Bronchial epithelial cell (primary cell): ENCODE measurements at regions not wholly inside any gene's neighbourhood (a gene's known extent, or its start where the extent isn't known, plus 50 kb on each side); places are given as distances from the start of the nearest gene placed in this dataset.
A peak's percentile ranks its signal among the peaks of the same experiment; 100 is the strongest.
"Not testable (repeated sequence)": the region's sequence is repeated elsewhere in the genome, so short reads cannot be mapped to it uniquely, and the experiment has no call there.

ENCODE experiments used
- DNase-seq: peaks from one replicate; pipeline ENCODE4 v3.0.0-alpha.2; 2010; ENCODE audit warnings: low read depth
- FAIRE-seq: peaks from 2 replicates; lab custom pipeline; 2011; peaks lifted over from hg19 to GRCh38; lab: Jason Lieb, UNC
- H3K27me3 ChIP-seq: 2 replicates; pipeline ENCODE4 v1.5.1; 2011; ENCODE audit warnings: low read length; ENCODE audit not compliant: control insufficient read depth, insufficient read depth
- H3K36me3 ChIP-seq: 2 replicates; pipeline ENCODE4 v1.5.1; 2011; ENCODE audit warnings: low read length; ENCODE audit not compliant: control insufficient read depth, insufficient read depth
- H3K4me3 ChIP-seq: 2 replicates; pipeline ENCODE4 v1.5.1; 2011; ENCODE audit warnings: mild to moderate bottlenecking, low read depth, low read length, control low read depth
- TF ChIP-seq, protein P1 (sequence below): IDR thresholded peaks from 2 replicates; pipeline ENCODE4 v1.5.1; 2011; ENCODE audit warnings: mild to moderate bottlenecking, moderate library complexity, low read length, control low read depth, inconsistent platforms; ENCODE audit not compliant: insufficient read depth, severe bottlenecking

- DNase-seq, FAIRE-seq, H3K27me3 ChIP-seq, H3K36me3 ChIP-seq, H3K4me3 ChIP-seq: not testable (repeated sequence)
Observed at GRCh38 chr21:10418250-10419048, 102.9 kb upstream of the TPTE start.

- FAIRE-seq: not testable (repeated sequence)
Observed at GRCh38 chr21:10421199-10421598, 100.2 kb upstream of the TPTE start.

DNA sequence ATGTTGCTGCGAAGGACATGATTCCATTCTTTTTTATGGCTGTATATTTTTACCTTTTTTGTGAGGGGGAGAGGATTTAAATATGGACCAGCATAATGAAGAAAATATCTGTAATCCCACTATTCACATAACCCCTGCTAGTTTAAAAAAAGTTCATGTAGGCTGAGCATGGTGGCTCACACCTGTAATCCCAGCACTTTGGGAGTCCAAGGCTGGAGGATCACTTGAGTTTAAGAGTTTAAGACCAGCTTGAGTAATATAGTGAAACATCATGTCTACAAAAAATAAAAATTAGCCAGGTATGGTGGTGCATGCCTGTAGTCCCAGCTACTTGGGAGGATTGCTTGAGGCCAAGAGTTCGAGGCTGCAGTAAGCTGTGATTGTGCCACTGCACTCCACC, 99.8 kb upstream of the TPTE start:
- H3K4me3 ChIP-seq, DNase-seq, H3K36me3 ChIP-seq, H3K27me3 ChIP-seq, FAIRE-seq: not testable (repeated sequence)

More at GRCh38 chr21:10421199-10421598, 100.2 kb upstream of the TPTE start:
- H3K4me3 ChIP-seq, DNase-seq, H3K27me3 ChIP-seq, H3K36me3 ChIP-seq: not testable (repeated sequence)

DNA sequence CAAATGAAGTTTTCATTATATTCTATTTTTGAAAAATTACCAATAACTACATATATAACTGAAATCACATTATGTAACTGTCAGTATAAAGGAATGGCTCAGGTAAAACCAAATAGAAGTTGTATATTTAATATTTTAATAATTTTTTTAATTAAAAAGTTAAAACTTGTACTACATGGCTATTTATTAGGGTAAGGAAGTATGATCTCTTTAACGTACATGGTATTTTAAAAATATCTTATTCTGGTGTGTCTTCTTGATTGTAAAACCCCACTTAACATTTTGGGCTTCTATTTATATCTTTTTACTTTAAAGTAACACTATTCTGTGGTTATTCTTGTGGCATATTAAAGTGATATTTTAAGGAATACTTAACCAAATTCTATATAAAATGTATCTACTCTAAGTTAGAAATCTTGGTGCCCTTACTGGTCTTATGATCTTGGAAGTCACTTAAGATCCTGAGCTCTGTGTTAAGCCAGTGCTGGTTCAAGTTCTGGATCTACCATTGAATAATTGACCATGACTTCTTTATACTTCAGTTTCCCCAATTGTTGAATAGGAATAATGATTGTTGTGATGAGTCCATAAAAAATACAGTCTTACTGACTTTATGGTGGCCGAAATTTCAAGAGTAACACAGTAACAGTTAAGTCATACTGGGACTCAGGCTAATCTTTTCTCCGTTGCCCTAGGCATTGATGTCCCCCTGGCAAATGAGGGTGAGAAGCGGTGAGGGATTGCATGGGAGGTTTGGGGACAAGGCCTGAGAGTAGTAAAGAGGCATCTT, 97.1 kb upstream of the TPTE start:
- H3K36me3 ChIP-seq, H3K27me3 ChIP-seq, DNase-seq, H3K4me3 ChIP-seq: not testable (repeated sequence)
- FAIRE-seq: peak; percentile 13

DNA sequence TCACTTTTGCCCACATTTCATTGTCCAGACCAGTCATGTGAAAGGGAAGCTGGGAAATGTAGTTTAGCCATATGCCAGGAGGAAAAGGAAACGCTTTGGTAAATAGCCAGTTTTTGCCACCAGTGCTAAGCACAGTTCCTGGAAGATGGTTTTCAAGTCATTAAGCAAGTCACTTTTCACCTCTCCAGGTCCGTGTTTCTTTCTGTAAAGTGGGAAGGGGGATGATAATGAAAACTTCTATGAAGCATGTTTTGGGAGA, 96.6 kb upstream of the TPTE start:
- not testable (repeated sequence) for H3K27me3 ChIP-seq, DNase-seq, H3K36me3 ChIP-seq, H3K4me3 ChIP-seq
- FAIRE-seq: peak; percentile 62

DNA sequence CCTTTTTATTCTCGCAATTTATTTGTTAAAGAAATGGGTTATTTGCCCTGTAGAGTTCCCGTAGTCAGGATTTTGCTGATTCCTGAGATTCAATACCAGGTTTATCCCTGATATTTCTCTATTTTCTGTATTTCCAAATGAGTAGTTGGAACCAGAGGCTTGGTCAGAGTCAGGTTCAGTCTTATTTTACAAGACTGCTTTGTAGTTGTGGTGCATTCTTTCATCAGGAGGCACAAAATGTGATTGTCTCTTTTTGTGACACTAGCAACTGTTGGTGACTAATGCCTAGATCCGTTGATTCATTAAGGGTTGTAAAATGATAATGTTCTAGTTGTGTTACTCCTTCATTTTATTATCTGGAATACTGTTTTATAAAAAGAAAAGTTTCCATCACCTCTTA, 95.5 kb upstream of the TPTE start:
- TF ChIP-seq, protein P1, sequence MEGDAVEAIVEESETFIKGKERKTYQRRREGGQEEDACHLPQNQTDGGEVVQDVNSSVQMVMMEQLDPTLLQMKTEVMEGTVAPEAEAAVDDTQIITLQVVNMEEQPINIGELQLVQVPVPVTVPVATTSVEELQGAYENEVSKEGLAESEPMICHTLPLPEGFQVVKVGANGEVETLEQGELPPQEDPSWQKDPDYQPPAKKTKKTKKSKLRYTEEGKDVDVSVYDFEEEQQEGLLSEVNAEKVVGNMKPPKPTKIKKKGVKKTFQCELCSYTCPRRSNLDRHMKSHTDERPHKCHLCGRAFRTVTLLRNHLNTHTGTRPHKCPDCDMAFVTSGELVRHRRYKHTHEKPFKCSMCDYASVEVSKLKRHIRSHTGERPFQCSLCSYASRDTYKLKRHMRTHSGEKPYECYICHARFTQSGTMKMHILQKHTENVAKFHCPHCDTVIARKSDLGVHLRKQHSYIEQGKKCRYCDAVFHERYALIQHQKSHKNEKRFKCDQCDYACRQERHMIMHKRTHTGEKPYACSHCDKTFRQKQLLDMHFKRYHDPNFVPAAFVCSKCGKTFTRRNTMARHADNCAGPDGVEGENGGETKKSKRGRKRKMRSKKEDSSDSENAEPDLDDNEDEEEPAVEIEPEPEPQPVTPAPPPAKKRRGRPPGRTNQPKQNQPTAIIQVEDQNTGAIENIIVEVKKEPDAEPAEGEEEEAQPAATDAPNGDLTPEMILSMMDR: no peak
- Histone ChIP-seq H3K36me3 (no peaks in the 10 kb centered on the region), H3K4me3 (no peak overlapping the region), H3K27me3 (no peaks in the 10 kb centered on the region)
- DNase-seq (no peak), FAIRE-seq (no peak)

DNA sequence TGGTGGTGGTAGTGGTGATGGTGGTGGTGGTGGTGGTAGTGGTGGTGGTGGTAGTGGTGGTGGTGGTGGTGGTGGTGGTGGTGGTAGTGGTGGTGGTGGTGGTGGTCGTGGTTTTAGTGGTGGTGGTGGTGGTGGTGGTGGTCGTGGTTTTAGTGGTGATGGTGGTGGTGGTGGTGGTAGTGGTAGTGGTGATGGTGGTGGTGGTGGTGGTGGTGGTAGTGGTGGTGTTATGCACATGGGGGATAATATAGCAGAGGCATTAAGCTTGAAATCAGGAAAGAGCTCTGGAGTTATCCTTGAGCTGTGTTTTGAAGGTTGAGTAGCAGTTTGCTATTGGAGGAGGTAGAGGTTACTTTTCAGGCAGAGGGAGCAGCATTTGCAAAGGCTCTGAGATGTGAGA, 94.6 kb upstream of the TPTE start:
- not testable (repeated sequence) for FAIRE-seq

GRCh38 chr21:10427277-10427676, 94.1 kb upstream of the TPTE start:
- H3K4me3 ChIP-seq, H3K36me3 ChIP-seq, DNase-seq, FAIRE-seq, H3K27me3 ChIP-seq: not testable (repeated sequence)

More for the DNA sequence above, 94.6 kb upstream of the TPTE start:
- not testable (repeated sequence) for H3K36me3 ChIP-seq, DNase-seq, H3K4me3 ChIP-seq, H3K27me3 ChIP-seq

DNA sequence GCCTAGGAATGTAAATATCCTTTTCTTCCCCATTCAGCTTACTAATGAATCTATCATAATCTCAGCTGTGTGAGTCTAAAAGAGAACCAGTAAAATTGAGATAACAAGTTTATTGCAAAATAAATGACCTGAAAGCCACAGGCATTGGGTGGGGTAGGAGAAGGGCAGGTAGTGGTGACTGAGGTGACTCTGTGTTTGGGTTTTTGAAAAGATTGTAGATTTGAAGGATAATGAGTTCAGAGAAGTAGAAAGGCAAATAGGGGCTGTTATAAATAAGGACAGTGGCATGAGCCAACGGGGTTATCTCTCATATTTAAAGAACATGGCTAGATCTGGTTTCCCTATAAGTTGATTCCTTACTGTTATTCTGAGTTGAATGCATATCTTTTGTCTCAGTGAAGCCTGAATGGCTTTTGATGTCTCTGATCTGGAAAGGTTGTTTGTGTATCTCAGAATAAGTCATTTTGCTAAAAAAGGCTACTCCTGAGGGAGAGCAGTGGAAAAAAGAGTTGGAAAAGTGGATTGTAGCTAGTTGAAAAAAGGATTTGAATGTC, 92.3 kb upstream of the TPTE start:
- not testable (repeated sequence) for DNase-seq, H3K4me3 ChIP-seq, FAIRE-seq, H3K27me3 ChIP-seq, H3K36me3 ChIP-seq
